ENCODE measurements at regions not wholly inside any gene's neighbourhood (a gene's known extent, or its start where the extent isn't known, plus 50 kb on each side); places are given as distances from the start of the nearest gene placed in this dataset.

DNA sequence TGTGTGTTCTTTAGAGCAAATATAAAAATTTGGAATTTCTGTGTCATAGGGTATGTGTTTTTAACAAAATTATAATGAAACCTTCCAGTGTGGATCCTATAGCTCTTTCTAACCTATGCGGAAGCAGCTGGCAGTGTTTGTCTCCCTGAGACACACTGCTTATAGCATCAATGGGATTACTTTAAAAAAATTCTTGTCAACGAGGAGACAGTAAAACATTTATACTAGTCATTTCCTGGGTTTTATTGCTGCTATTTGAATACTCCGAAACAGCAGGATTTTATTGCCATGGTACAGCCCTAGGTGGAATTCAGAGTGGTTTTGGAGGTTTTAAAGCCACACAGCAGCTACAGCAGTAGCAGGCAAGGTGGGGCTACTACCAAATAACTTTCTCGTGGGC, 145.1 kb upstream of the IL1RAPL2 start:
- Histone ChIP-seq H3K36me3 (replicated peaks) (no peaks in the 10 kb centered on the region), H3K27ac (no peak overlapping the region), H3K4me3 (ENCODE audit: low read depth, low read length) (no peak overlapping the region), H3K27me3 (replicated peaks) (no peaks in the 10 kb centered on the region)
- no peak for DNase-seq
- in situ Hi-C loops (cut with HindIII; ENCODE audit: low pct_ligation_motif_present, low sequenced_read_pairs), result no loop called here
- TF ChIP-seq, protein P1, sequence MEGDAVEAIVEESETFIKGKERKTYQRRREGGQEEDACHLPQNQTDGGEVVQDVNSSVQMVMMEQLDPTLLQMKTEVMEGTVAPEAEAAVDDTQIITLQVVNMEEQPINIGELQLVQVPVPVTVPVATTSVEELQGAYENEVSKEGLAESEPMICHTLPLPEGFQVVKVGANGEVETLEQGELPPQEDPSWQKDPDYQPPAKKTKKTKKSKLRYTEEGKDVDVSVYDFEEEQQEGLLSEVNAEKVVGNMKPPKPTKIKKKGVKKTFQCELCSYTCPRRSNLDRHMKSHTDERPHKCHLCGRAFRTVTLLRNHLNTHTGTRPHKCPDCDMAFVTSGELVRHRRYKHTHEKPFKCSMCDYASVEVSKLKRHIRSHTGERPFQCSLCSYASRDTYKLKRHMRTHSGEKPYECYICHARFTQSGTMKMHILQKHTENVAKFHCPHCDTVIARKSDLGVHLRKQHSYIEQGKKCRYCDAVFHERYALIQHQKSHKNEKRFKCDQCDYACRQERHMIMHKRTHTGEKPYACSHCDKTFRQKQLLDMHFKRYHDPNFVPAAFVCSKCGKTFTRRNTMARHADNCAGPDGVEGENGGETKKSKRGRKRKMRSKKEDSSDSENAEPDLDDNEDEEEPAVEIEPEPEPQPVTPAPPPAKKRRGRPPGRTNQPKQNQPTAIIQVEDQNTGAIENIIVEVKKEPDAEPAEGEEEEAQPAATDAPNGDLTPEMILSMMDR (IDR thresholded peaks at IDR 0.05; ENCODE audit: low read depth, low read length, missing control alignments), result no peak

DNA sequence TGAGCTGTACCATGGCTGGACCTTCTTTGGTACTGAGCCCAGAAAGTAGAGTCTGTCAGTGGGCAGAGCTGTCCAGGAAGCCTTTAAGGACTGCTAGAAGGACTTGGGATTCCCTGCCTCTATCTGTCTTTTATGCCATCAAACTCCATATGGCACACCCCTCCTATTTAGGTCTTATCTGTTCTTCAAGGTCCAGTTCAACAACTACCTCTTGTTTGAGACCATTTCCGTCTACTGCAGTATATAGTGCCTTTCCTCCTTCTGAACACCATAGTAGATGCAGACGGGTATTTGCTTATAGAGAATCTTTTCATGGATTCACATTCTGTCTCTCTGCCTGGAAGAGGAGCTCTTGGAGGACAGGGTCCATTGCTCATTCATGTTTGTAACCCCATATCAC, 146.1 kb upstream of the IL1RAPL2 start:
- no peak overlapping the region for H3K27ac ChIP-seq
- in situ Hi-C loops (cut with HindIII; ENCODE audit: low pct_ligation_motif_present, low sequenced_read_pairs), result no loop called here
- no peaks in the 10 kb centered on the region for H3K27me3 ChIP-seq (replicated peaks)
- TF ChIP-seq, protein P1 (IDR thresholded peaks at IDR 0.05; ENCODE audit: low read depth, low read length, missing control alignments), result no peak
- DNase-seq, result no peak
- no peak overlapping the region for H3K4me3 ChIP-seq (ENCODE audit: low read depth, low read length)
- H3K36me3 ChIP-seq (replicated peaks), result no peaks in the 10 kb centered on the region

DNA sequence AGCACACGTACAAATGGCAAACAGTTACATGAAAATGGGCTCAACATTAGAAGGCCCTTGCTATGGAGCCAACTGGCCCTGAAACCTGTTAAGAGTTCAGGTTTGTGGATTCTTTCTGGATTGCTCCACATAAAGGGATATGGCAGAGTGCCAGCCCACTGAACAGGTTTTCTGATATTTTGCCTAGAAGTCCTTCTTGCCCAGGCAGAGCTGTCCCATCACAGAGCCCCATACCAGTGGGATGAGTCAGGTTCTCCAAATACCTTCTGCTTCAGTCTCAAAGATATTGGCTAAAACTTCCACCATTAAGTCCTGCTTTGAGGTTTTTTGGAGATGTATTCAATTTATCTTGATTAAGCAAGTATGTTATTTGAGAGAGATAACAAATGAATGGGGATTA, 146.8 kb upstream of the IL1RAPL2 start:
- H3K27me3 ChIP-seq (replicated peaks), result no peaks in the 10 kb centered on the region
- DNase-seq, result no peak
- TF ChIP-seq, protein P1 (IDR thresholded peaks at IDR 0.05; ENCODE audit: low read depth, low read length, missing control alignments), result no peak
- no peak overlapping the region for H3K27ac ChIP-seq
- H3K36me3 ChIP-seq (replicated peaks), result no peaks in the 10 kb centered on the region
- no peak overlapping the region for H3K4me3 ChIP-seq (ENCODE audit: low read depth, low read length)
- in situ Hi-C loops (cut with HindIII; ENCODE audit: low pct_ligation_motif_present, low sequenced_read_pairs), result no loop called here

DNA sequence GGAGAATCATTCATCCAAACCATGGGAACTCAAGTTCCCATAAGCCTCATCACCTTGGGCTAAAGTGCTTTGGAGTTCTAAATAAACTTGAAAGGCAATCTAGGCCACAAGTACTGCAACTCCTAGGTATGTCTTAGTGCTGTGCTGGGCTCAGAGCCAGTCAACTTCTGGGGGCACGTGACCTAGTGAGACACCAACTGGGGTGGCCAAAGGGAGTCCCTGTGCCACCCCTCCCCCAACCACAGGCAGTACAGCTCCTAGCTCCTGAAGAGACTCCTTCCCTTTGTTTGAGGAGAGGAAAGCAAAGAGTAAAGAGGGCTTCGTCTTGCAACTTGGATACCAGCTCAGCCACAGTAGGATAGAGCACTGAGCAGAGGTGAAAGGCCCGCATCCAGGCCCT, 154.2 kb upstream of the IL1RAPL2 start:
- DNase-seq, result no peak
- no peak overlapping the region for H3K27ac ChIP-seq
- no peak overlapping the region for H3K4me3 ChIP-seq (ENCODE audit: low read depth, low read length)
- H3K27me3 ChIP-seq (replicated peaks), result no peaks in the 10 kb centered on the region
- TF ChIP-seq, protein P1 (IDR thresholded peaks at IDR 0.05; ENCODE audit: low read depth, low read length, missing control alignments), result no peak
- no peaks in the 10 kb centered on the region for H3K36me3 ChIP-seq (replicated peaks)
- in situ Hi-C loops (cut with HindIII; ENCODE audit: low pct_ligation_motif_present, low sequenced_read_pairs), result no loop called here

DNA sequence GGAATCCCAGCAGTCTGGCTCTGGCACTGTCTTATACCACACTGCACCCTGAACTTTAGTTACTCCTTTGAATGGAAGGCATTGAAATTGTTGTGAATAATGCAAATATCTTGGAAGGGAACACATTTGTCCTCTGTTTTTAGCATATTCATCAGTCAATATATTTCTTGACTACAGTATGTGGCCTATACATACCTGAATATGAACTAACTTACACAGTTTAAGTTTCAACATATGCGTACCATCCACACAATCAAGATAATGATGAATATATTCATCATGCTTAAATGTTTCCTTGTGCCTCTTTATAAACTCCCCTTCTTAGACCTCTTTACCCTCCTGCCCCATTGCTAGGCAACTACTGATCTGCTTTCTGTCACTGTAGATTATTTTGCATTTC, 145.7 kb upstream of the ESX1 start:
- Histone ChIP-seq H3K27ac (no peak overlapping the region), H3K27me3 (replicated peaks) (no peaks in the 10 kb centered on the region), H3K4me3 (ENCODE audit: low read depth, low read length) (no peak overlapping the region), H3K36me3 (replicated peaks) (no peaks in the 10 kb centered on the region)
- TF ChIP-seq, protein P1 (IDR thresholded peaks at IDR 0.05; ENCODE audit: low read depth, low read length, missing control alignments), result no peak
- no peak for DNase-seq
- in situ Hi-C loops (cut with HindIII; ENCODE audit: low pct_ligation_motif_present, low sequenced_read_pairs), result no loop called here

DNA sequence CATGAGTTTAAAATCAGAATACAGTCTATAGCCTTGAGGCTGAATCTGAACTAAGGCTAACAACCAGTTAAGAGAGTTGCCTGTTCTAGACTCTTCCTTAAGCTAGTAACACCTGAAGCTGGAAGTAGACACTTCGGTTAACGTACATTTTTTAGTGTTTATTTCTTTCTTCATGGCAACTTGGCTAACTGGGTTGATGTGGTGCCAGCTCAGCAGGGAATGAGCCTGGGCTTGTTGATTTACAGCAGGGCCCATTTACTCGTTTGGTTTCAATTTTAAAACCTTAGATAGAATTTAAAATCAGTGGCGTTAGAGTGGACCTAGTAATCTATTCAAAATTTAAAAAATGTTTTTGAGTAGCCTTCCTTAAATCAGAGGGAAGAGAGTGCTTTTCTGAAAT, 137.6 kb upstream of the ESX1 start:
- H3K27me3 ChIP-seq (replicated peaks), result no peaks in the 10 kb centered on the region
- DNase-seq, result no peak
- H3K27ac ChIP-seq, result no peak overlapping the region
- in situ Hi-C loops (cut with HindIII; ENCODE audit: low pct_ligation_motif_present, low sequenced_read_pairs), result no loop called here
- TF ChIP-seq, protein P1 (IDR thresholded peaks at IDR 0.05; ENCODE audit: low read depth, low read length, missing control alignments), result no peak
- H3K4me3 ChIP-seq (ENCODE audit: low read depth, low read length), result no peak overlapping the region
- no peaks in the 10 kb centered on the region for H3K36me3 ChIP-seq (replicated peaks)
